Fibroblast of lung (primary cell): ENCODE measurements at regions not wholly inside any gene's neighbourhood (a gene's known extent, or its start where the extent isn't known, plus 50 kb on each side); places are given as distances from the start of the nearest gene placed in this dataset.

Experiments
- DNase-seq, 2 donors: peaks; one replicate each; pipeline versions ENCODE4 v3.0.0 to v3.0.0-alpha.2; 2010; ENCODE audit warnings: low read depth in 2 of 2
- H2AFZ ChIP-seq: 2 replicates; pipeline ENCODE4 v1.5.1; 2012; ENCODE audit warnings: low read length, control low read depth, inconsistent platforms
- H3K27ac ChIP-seq: 2 replicates; pipeline ENCODE4 v1.5.1; 2011; ENCODE audit warnings: low read length, control low read depth; ENCODE audit not compliant: insufficient read depth
- H3K27me3 ChIP-seq: 2 replicates; pipeline ENCODE4 v1.5.1; 2011; ENCODE audit warnings: mild to moderate bottlenecking, low read length; ENCODE audit not compliant: control insufficient read depth, insufficient read depth
- H3K36me3 ChIP-seq: 2 replicates; pipeline ENCODE4 v1.5.1; 2011; ENCODE audit warnings: low read length; ENCODE audit not compliant: control insufficient read depth, insufficient read depth
- H3K4me1 ChIP-seq: 2 replicates; pipeline ENCODE4 v1.5.1; 2011; ENCODE audit warnings: low read length; ENCODE audit not compliant: control insufficient read depth, insufficient read depth; ENCODE audit errors: extremely low read depth
- H3K4me2 ChIP-seq: 2 replicates; pipeline ENCODE4 v1.5.1; 2011; ENCODE audit warnings: low read length, control low read depth; ENCODE audit not compliant: insufficient read depth; ENCODE audit errors: extremely low read depth
- H3K4me3 ChIP-seq, 4 experiments: fragments of 200-600 bp in 1 of 4; sonication (generic) in 1 of 4; replicated peaks in 1 of 4; 2 replicates each; pipeline ENCODE4 v1.5.1; 2011 to 2016; ENCODE audit warnings: low read length in 4 of 4, low read depth in 3 of 4, mild to moderate bottlenecking in 3 of 4, control low read depth in 2 of 4, inconsistent platforms in 1 of 4, mixed read lengths in 1 of 4; ENCODE audit not compliant: insufficient read depth in 1 of 4; ENCODE audit errors: control extremely low read depth in 1 of 4
- H3K79me2 ChIP-seq: 2 replicates; pipeline ENCODE4 v1.5.1; 2012; ENCODE audit warnings: mild to moderate bottlenecking, low read length, inconsistent platforms; ENCODE audit not compliant: control insufficient read depth, insufficient read depth
- H3K9ac ChIP-seq: 2 replicates; pipeline ENCODE4 v1.5.1; 2011; ENCODE audit warnings: mild to moderate bottlenecking, low read length, control low read depth; ENCODE audit not compliant: insufficient read depth
- H3K9me3 ChIP-seq: 2 replicates; pipeline ENCODE4 v1.5.1; 2012; ENCODE audit warnings: low read depth, low read length; ENCODE audit not compliant: control insufficient read depth, insufficient read depth
- H4K20me1 ChIP-seq: 2 replicates; pipeline ENCODE4 v1.5.1; 2011; ENCODE audit warnings: low read length; ENCODE audit not compliant: control insufficient read depth, insufficient read depth; ENCODE audit errors: extremely low read depth
- EZH2 ChIP-seq: IDR thresholded peaks from 2 replicates; pipeline ENCODE4 v1.5.1; 2012; ENCODE audit warnings: low read length, control low read depth, mild to moderate bottlenecking; ENCODE audit errors: missing control alignments
- TF ChIP-seq, protein P1 (sequence below), 2 donors: IDR thresholded peaks in 1 of 2; conservative IDR thresholded peaks in 1 of 2; 1 replicate in 1 of 2; 2 replicates in 1 of 2; pipeline ENCODE4 v1.5.1; 2011 to 2012; ENCODE audit warnings: low read length in 2 of 2, control low read depth in 1 of 2, inconsistent platforms in 1 of 2, low read depth in 1 of 2, mild to moderate bottlenecking in 1 of 2

DNA sequence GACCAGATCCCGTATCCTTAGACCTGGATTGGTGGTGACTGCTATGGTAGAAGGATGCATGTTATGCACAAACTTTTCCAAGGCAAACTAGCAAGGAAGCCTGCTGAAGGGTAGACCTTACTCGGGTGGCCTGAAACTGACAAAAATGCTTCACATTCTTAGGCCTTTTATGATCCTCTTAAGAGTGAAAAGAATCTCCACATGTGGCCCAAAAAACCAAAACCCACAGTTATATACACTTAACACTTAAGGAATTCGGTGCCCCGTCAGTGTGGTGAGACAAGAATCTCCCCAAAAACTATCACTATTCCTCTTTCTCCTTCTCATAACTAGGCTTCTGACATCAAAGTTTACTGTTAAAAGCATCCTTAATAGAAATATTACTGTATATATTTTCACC lies 130.1 kb upstream of the SOX2 start:
- no peaks in the 10 kb centered on the region for H3K4me1 ChIP-seq
- H3K4me3 ChIP-seq = no peak overlapping the region
- H3K4me2 ChIP-seq = no peak overlapping the region
- H4K20me1 ChIP-seq = no peaks in the 10 kb centered on the region
- TF ChIP-seq EZH2 = no peak
- TF ChIP-seq, protein P1, sequence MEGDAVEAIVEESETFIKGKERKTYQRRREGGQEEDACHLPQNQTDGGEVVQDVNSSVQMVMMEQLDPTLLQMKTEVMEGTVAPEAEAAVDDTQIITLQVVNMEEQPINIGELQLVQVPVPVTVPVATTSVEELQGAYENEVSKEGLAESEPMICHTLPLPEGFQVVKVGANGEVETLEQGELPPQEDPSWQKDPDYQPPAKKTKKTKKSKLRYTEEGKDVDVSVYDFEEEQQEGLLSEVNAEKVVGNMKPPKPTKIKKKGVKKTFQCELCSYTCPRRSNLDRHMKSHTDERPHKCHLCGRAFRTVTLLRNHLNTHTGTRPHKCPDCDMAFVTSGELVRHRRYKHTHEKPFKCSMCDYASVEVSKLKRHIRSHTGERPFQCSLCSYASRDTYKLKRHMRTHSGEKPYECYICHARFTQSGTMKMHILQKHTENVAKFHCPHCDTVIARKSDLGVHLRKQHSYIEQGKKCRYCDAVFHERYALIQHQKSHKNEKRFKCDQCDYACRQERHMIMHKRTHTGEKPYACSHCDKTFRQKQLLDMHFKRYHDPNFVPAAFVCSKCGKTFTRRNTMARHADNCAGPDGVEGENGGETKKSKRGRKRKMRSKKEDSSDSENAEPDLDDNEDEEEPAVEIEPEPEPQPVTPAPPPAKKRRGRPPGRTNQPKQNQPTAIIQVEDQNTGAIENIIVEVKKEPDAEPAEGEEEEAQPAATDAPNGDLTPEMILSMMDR (conservative IDR thresholded peaks at IDR 0.05 in 1 of 2, IDR thresholded peaks at IDR 0.05 in 1 of 2; ENCODE audit: low read depth in 1 of 2, low read length in 2 of 2) = no peak
- no peak overlapping the region for H3K9ac ChIP-seq
- H3K9me3 ChIP-seq = no peaks in the 10 kb centered on the region
- H3K36me3 ChIP-seq = no peaks in the 10 kb centered on the region
- H3K79me2 ChIP-seq = no peaks in the 10 kb centered on the region
- no peak overlapping the region for H2AFZ ChIP-seq
- peak in 1 of 2 donors; percentile 87 for DNase-seq
- H3K27me3 ChIP-seq = no peaks in the 10 kb centered on the region
- H3K27ac ChIP-seq = no peak overlapping the region

DNA sequence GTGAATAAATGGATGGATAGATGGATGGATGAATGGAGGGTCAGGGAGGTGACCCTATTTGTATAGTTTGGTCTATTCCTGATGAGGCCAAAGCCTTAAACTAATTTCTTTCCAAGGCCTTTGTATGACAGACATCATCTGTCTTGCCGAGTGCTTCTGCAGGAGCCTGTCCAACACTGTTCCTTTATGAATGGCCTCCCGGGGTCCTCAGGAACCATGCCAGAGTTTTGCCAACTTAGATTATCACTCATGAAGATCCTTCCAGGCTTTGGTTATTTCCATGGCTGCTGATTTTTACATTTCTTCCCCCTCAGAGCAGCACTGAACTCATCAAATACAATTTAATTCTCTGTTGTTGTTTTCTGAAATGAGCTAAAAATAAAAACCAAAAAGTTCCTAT lies 133.0 kb upstream of the SOX2 start:
- DNase-seq = no peak
- H3K79me2 ChIP-seq = no peaks in the 10 kb centered on the region
- H3K4me3 ChIP-seq = no peak overlapping the region
- H2AFZ ChIP-seq = no peak overlapping the region
- H3K27ac ChIP-seq = no peak overlapping the region
- H3K9me3 ChIP-seq = no peaks in the 10 kb centered on the region
- no peaks in the 10 kb centered on the region for H3K4me1 ChIP-seq
- H3K36me3 ChIP-seq = no peaks in the 10 kb centered on the region
- TF ChIP-seq, protein P1 (conservative IDR thresholded peaks at IDR 0.05 in 1 of 2, IDR thresholded peaks at IDR 0.05 in 1 of 2; ENCODE audit: low read depth in 1 of 2, low read length in 2 of 2) = no peak
- TF ChIP-seq EZH2 = no peak
- no peaks in the 10 kb centered on the region for H4K20me1 ChIP-seq
- H3K27me3 ChIP-seq = no peaks in the 10 kb centered on the region
- no peak overlapping the region for H3K4me2 ChIP-seq
- H3K9ac ChIP-seq = no peak overlapping the region

DNA sequence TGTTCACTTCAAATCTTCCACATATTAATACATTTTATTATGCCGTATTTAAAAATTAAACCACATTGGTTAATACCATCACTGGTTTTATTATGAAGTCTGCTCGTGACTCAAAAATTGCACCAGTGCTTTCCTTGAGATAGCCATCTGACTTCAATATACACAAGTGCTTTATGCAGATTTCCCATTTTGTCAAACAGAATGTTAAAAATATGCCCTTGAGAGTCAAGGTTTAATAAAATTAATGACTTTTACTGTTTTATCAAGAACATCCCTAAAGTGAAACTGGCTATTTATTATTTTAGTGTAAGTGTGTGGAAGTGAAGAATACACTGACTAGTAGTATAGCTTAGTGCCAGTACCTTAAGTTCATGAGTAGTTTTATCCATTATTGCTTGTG lies 139.3 kb upstream of the SOX2 start:
- Histone ChIP-seq H3K9ac (no peak overlapping the region), H4K20me1 (no peaks in the 10 kb centered on the region), H3K9me3 (no peaks in the 10 kb centered on the region), H3K4me1 (no peaks in the 10 kb centered on the region), H3K36me3 (no peaks in the 10 kb centered on the region), H2AFZ (no peak overlapping the region), H3K27me3 (no peaks in the 10 kb centered on the region), H3K27ac (no peak overlapping the region), H3K4me2 (no peak overlapping the region), H3K79me2 (no peaks in the 10 kb centered on the region), H3K4me3 (no peak overlapping the region)
- no peak for TF ChIP-seq EZH2
- TF ChIP-seq, protein P1 (conservative IDR thresholded peaks at IDR 0.05 in 1 of 2, IDR thresholded peaks at IDR 0.05 in 1 of 2; ENCODE audit: low read depth in 1 of 2, low read length in 2 of 2) = no peak
- DNase-seq = no peak
